Endothelial cell of hepatic sinusoid (primary cell): ENCODE measurements at regions not wholly inside any gene's neighbourhood (a gene's known extent, or its start where the extent isn't known, plus 50 kb on each side); places are given as distances from the start of the nearest gene placed in this dataset.

ENCODE experiments used
- in situ Hi-C: cut with HindIII; loops from 2 replicates; pipeline ENCODE4 v1.10.0; 2017; ENCODE audit warnings: low sequenced_read_pairs

- in situ Hi-C loops = no loop called here
Measured at GRCh38 chr3:148253713-148254112, 444.0 kb upstream of the AGTR1 start.

- in situ Hi-C loops = no loop called here
Measured at GRCh38 chr3:148254402-148254801, 443.3 kb upstream of the AGTR1 start.

DNA sequence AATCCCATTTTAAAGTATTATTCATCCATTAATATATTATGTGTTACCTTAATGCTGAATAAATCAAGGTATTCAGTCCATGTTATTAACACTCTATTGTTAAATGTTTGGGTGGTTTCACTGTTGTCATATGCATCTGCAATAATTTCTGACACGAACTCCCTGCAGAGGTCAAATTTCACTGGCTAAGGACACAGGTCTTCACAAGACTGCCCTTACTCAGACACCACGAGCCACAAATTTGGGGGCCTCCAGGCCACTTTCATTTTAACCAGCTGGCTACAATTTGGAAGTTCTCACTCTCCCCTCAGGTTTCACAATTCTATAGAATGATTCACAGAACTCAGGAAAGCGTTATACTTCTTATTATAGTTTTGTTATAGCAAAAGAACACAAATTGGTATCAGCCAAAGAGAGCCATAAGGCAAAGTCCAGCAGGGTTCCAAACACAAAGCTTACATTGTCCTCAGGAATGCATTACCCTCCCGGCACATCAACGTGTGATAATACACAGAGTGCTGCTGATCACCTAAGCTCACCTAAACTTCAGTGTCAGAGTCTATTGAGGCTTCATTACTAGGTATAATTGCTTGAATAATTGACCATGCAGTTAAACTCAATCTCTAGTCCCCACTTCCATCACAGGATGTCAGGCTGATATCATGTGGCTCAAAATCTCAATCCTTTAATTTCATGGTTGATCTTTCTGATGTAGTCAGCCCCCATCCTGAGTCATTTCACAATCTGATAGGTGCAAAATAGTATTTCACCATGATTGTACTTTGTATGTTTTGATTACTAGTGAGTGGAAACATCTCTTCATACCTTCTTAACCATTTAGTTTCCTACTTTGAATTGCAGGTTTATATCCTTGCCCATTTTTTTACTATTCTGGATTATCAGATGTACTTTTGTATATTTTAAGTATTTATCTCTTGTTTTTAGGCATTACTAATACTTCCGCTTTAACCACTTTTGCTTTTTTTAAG, 441.4 kb upstream of the AGTR1 start:
- in situ Hi-C loops = no loop called here

GRCh38 chr3:148262980-148263379, 434.7 kb upstream of the AGTR1 start:
- in situ Hi-C loops = no loop called here

DNA sequence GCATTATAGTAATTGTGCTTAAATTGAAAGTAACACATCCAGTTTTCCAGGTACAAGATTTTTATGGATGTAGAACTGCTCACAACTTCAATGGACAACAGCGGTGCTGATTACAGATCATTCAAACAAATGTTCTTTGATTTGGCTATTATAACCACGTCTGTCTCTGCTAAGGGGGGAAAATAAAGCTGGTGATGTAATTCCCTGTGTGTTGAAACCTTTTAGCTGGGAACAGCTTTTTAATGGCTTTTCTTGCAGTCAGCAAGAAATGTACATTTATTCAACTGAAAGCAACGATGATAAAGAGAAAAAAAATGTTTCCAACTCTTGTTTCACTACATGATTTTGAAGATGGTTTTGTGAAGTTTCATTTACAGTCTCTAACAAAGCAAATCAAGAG, 431.9 kb upstream of the AGTR1 start:
- in situ Hi-C loops = no loop called here

DNA sequence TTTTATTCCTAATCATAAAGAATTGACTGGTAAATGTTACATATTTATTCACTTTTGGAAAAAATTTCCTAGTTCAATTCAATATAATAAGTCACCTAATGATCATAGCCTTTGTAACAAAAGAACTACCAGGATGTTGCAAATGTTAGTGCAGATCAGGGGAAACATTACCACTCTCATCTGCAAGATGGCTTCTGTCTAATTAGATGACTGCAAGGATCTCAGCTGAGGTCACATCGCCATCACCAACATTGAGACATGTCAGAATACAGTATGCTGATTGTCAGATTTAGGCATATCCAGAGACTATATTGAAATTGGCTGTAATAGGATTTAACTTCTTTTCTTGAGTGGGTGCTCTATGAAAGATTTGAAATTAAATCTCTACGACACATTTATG, 431.4 kb upstream of the AGTR1 start:
- in situ Hi-C loops = no loop called here

GRCh38 chr3:148269816-148270215, 427.9 kb upstream of the AGTR1 start:
- in situ Hi-C loops = no loop called here

GRCh38 chr3:148280623-148281242, 417.0 kb upstream of the AGTR1 start:
- in situ Hi-C loops = no loop called here

GRCh38 chr3:148289159-148289558, 408.5 kb upstream of the AGTR1 start:
- in situ Hi-C loops = no loop called here

DNA sequence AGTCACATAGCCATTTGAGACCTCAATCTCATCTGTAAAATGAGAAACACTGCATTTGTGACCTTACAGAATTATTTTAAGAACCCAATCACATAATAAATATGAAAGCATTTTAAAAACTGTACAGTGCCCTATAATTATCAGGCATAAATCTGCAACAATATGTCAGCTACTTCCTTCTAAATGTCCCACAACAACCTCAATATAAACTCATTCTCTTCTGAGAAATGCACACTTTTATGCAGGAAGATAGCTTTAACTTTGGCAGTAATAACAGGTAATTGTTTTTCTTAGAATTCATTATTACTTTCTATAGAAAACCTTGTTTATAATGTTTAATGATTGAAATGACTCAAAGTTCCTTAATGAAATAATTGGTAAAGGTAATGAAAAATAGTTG, 400.7 kb upstream of the AGTR1 start:
- in situ Hi-C loops = no loop called here

GRCh38 chr3:148307443-148307843, 390.3 kb upstream of the AGTR1 start:
- in situ Hi-C loops = no loop called here

- in situ Hi-C loops = no loop called here
Measured at GRCh38 chr3:148309390-148310035, 388.2 kb upstream of the AGTR1 start.

GRCh38 chr3:148315756-148316155, 381.9 kb upstream of the AGTR1 start:
- in situ Hi-C loops = no loop called here

DNA sequence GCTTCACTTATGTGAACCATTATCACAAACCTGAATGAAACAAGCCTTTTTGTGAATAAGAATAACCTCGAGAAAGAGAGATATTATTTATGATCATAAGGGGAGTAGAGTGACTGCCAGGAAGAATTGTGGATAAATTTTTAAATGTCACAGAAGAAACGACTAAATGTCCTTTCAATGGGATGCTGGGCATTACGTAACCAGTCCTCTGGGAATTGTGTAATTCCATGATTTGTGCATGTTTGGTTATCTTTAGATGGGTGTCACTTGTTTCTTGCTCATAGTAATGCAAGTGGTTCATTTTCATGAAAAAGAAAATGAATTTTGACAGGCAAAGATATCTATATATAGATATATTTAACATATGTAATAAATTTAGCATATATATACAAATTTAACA, 379.5 kb upstream of the AGTR1 start:
- in situ Hi-C loops = no loop called here

- in situ Hi-C loops = no loop called here
Measured at GRCh38 chr3:148319161-148319915, 378.4 kb upstream of the AGTR1 start.

DNA sequence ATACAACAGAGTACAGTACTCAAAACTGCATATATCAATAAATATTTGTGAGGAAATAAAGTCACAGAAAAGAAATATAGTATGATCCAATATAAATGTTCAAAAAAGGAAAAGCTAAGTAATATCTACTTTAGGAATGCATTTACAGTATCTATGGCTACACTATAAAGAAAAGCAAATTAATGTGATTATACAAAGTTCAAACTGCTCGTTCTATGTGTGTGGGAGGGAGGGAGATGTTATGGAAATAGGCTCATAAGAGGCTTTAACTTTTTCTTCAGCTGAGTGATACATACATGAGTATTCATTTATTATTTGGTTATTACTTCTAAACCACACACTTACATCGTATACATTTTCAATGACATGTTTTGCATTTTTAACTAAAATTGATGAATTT, 377.7 kb upstream of the AGTR1 start:
- in situ Hi-C loops = no loop called here

GRCh38 chr3:148329481-148330235, 368.0 kb upstream of the AGTR1 start:
- in situ Hi-C loops = no loop called here

- in situ Hi-C loops = no loop called here
Measured at GRCh38 chr3:148330542-148330941, 367.2 kb upstream of the AGTR1 start.

GRCh38 chr3:148331081-148331846, 366.4 kb upstream of the AGTR1 start:
- in situ Hi-C loops = no loop called here

DNA sequence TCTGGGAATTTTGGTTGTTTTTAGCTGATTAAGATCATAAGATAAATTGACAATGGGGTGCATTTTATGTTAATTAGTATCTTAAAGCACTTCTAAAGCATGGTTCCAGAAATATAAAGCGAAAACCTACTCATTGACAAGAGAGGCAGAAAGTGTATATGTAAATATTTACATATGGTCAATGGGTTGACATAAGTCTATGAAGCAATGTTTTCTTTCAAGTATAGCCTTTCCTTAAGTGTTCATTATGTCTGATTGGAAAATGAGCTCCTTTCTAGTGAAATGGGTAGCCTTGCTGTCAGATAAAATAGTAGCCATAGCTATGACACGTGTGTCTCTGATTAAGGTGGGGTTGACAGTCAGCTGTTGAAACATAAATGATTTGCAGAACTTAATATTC, 365.2 kb upstream of the AGTR1 start:
- in situ Hi-C loops = no loop called here
